GM18861 (cell line): ENCODE measurements at regions not wholly inside any gene's neighbourhood (a gene's known extent, or its start where the extent isn't known, plus 50 kb on each side); places are given as distances from the start of the nearest gene placed in this dataset.

ENCODE experiments used
- ATAC-seq: cut with Tn5 transposase; IDR thresholded peaks from one replicate; pipeline ENCODE4 v1.9.1; 2021; ENCODE audit not compliant: unreplicated experiment

DNA sequence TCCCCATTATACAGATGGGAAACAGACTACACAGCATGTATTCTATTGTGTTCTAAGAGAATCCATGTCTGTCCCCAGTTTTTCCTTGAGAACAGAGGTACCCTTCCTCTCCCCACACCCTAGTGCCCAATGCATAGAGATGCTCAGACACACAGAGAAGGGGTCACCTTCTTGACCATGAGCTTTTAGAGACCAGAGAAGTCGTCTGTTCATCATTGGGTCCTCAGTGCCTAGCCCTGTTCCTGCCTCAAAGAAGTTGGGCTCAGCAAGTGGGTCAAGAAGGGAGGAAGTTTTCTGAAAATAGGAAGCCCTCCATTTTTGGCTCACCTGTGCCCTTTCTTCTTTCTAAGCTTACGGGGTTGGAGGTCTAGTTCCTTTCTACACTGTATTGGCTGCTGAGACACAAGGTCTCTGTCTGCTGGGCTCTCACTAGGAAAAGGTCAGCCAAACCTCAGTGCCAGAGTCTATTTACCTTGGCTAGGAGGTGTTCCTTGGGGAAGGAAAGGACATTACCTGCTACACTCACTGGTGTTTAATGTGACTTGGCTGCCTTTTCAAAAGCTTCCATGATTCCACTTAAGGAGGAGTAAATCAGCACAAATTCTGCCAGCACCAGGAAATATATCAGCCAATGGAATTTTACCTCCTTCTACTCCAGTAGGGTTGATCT, 198.5 kb upstream of the PWP1 start:
- no peak for ATAC-seq

- ATAC-seq = no peak
These were observed 196.9 kb upstream of the PWP1 start for GRCh38 chr12:107488666-107489065.

GRCh38 chr12:107490010-107490409, 195.6 kb upstream of the PWP1 start:
- ATAC-seq = no peak

DNA sequence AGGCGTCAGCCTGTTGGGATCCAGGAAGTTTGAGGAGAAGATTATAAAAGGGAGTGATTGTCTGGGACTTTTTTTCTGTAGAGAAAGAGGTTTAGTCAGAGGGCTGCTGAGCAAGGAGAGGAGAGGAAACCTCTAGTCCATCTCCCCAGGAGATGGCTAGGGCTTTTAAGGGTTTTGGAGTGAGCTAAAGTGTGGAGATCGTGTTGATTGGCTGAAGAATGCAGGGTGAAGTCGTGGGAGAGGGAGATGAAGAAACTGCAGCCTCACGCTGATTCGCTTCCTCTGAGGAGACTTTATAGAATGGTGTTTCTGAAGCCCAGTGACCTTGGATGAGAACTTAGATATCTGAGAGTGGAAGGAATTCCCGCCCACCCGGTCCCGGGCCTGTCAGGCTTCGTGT, 193.7 kb upstream of the PWP1 start:
- no peak for ATAC-seq

GRCh38 chr12:107492393-107493134, 193.0 kb upstream of the PWP1 start:
- ATAC-seq = no peak

- no peak for ATAC-seq
These were observed 192.5 kb upstream of the PWP1 start for GRCh38 chr12:107493135-107493494.

DNA sequence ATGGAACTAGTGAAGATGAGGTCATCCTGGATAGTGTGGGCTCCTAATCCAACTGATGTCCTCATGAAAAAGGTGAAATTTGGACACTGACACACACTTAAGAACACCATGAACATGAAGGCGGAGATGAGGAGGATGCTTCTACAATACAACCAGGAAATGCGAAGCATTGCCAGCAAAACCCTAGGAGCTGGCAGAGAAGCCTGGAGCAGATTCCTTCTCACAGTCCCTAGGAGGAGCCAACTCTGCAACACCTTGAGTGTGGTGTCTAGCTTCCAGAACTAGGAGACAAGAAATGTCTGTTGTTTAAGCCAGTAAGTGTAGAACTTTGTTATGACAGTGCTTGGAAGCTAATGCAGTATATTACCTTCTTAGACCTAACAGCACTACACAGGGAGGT, 191.9 kb upstream of the PWP1 start:
- no peak for ATAC-seq

DNA sequence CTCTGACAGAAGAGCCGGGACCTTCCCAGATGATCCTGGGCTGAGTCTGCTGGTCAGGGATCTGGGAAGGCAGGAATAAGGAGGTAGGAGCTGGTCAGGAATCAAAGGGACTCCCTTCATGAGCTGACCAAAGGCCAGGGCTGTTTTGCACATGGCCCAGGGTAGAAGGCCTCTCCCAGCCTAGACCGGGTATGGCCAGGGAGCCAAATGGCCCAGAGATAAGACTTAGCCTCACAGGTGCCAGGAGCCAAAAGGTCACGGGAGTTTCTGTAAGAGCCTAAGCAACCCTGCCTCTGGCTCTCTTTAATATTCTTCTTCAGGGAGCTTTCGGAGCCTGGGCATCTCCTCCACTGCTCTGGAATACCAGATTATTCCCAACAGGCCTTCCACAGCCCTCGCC, 191.3 kb upstream of the PWP1 start:
- no peak for ATAC-seq

DNA sequence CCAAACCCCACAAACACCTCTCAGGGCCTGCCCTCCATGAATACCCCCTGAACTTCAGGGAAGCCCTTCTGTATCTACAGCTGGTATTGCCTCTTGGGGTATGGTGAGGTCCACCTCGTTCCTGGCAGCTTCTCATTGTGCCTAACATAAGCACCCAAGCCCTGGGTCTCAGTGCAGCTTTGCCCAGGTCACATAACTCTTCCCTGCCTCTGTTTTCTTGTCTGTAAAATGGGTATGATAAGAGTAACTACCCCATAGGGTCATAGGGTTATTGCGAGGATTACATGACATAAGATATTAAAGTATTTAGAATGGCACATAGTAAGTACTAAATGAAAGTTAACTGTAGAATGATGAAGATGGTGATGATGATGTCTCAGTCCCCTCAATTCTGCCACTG, 190.0 kb upstream of the PWP1 start:
- ATAC-seq = no peak

DNA sequence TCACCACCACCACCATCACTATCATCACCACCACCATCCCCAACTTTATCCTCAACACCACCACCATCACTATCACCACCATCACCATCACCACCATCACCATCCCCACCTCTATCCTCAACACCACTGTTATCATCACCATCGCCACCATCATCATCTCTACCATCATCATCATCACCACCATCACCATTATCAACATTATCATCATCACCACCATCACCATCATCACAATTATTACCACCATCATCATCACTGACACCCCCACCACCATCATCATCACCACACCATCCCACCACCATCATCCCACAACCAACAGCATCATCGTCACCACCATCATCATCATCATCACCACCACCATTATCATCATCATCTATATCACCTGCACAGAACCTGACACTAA, 188.4 kb upstream of the PWP1 start:
- no peak for ATAC-seq

GRCh38 chr12:107500307-107500706, 185.3 kb upstream of the PWP1 start:
- no peak for ATAC-seq

GRCh38 chr12:107501681-107502080, 183.9 kb upstream of the PWP1 start:
- ATAC-seq = no peak

GRCh38 chr12:107503129-107503855, 182.3 kb upstream of the PWP1 start:
- no peak for ATAC-seq

- no peak for ATAC-seq
These were observed 181.4 kb upstream of the PWP1 start for GRCh38 chr12:107503887-107504885.

GRCh38 chr12:107509421-107509820, 176.2 kb upstream of the PWP1 start:
- ATAC-seq = no peak

DNA sequence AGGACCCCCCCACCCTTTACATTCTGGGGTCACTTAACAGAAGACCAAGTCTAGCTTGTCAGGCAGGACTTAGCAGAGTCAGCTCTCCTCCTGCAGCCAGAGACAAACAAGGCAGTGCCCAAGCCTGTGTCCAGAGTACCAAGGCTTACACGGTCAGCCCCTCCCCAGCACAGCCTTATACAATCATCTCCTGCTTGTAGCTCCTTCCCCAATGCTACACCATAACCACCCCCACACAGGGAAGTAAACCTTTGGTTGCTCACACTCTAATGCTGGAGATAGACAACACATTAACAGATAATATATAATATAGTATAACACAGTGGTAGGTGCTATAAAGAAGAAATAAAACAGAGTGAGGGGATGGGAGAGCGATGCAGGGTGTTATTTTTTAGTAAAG, 175.4 kb upstream of the PWP1 start:
- ATAC-seq = no peak

DNA sequence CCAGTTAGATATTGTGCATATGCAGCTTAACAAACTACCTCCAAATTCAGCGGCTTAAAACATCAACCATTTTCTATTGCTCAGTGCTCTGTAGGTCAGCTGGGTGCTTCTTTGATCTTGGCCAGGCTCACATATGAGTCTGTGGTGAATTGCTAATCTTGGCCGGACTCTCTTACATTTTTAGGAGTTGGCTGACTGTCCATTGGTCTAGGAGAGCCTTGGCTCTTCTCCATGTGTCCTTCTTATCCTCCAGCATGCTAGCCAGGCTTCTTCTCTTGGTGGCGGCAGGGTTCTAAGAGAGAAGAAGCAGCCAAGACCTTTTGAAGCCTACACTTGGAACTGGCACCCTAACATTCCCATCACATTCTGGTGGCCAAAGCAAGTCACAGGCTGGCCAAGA, 174.3 kb upstream of the PWP1 start:
- no peak for ATAC-seq

DNA sequence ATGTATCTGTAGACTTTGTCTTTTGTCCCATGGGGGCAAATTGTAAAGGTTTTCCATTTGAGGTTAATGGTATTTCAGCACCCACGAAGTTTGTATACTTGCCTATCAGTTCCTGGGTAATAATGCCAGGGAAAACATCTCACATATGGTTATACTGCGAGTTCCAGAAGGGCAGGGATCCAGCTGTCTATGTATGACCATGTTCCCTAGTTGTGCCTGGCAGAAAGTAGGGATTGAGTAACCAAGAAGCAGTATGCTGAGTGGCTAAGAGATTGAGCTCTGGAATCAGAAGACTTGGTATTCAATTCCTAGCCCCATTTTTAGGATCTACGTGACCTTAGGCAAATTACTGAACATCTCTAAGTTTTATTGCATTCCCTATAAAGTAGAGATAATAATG, 173.2 kb upstream of the PWP1 start:
- ATAC-seq = no peak

DNA sequence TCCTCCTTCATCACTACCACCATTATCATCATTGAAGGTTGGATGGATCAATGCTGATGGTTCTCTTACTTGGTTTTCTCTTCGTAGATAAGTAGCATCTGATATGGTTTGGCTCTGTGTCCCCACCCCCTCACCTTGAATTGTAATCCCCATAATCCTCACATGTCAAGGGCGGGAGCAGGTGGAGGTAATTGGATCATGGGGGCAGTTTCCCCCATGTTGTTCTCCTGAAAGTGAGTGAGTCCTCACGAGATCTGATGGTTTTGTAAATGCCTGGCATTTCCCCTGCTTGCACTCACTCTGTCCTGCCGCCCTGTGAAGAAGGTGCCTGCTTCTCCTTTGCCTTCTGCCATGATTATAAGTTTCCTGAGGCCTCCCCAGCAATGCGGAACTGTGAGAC, 172.4 kb upstream of the PWP1 start:
- no peak for ATAC-seq

- no peak for ATAC-seq
These were observed 171.8 kb upstream of the PWP1 start for GRCh38 chr12:107513636-107514400.
